Aorta (tissue), 5 donors: ENCODE measurements at regions not wholly inside any gene's neighbourhood (a gene's known extent, or its start where the extent isn't known, plus 50 kb on each side); places are given as distances from the start of the nearest gene placed in this dataset.
A peak's percentile ranks its signal among the peaks of the same experiment; 100 is the strongest.

ENCODE experiments used
- ATAC-seq: fragments of 200-7000 bp; cut with Tn5 transposase; one replicate; pipeline ENCODE4 v1.9.1; 2022; ENCODE audit warnings: moderate library complexity; ENCODE audit not compliant: low FRiP score
- DNase-seq, 2 donors: peaks; one replicate each; pipeline ENCODE4 v3.0.0-alpha.2; 2020
- H3K27ac ChIP-seq, 2 donors: one replicate each; pipeline ENCODE4 v1.5.1; 2013; ENCODE audit warnings: low read length in 2 of 2, mild to moderate bottlenecking in 2 of 2, moderate library complexity in 2 of 2, control low read depth in 1 of 2, inconsistent platforms in 1 of 2, low read depth in 1 of 2
- H3K27me3 ChIP-seq, 2 donors: one replicate each; pipeline ENCODE4 v1.6.1; 2013; ENCODE audit warnings: control low read depth in 1 of 2, low read length in 1 of 2, mild to moderate bottlenecking in 1 of 2, moderate library complexity in 1 of 2; ENCODE audit not compliant: insufficient read depth in 2 of 2, control insufficient read depth in 1 of 2
- H3K36me3 ChIP-seq, 2 donors: one replicate each; pipeline ENCODE4 v1.6.1; 2013; ENCODE audit warnings: control low read depth in 1 of 2, low read length in 1 of 2, mild to moderate bottlenecking in 1 of 2; ENCODE audit not compliant: insufficient read depth in 2 of 2, control insufficient read depth in 1 of 2
- H3K4me1 ChIP-seq, 2 donors: one replicate each; pipeline ENCODE4 v1.6.1; 2013; ENCODE audit warnings: low read length in 2 of 2, control low read depth in 1 of 2, mild to moderate bottlenecking in 1 of 2, moderate library complexity in 1 of 2; ENCODE audit not compliant: insufficient read depth in 2 of 2, control insufficient read depth in 1 of 2
- H3K4me3 ChIP-seq, 2 donors: one replicate each; pipeline ENCODE4 v1.5.1; 2013; ENCODE audit warnings: low read length in 2 of 2, control low read depth in 1 of 2, mild to moderate bottlenecking in 1 of 2
- H3K9me3 ChIP-seq: one replicate; pipeline ENCODE4 v1.6.1; 2013; ENCODE audit warnings: mild to moderate bottlenecking, low read length; ENCODE audit not compliant: control insufficient read depth
- WGBS, 2 donors: extraction: QIAGEN DNeasy Blood & Tissue Kit; methylation state at CpG; one replicate each; pipeline ENCODE4 v1.1.7; 2013; 5-methylcytosine and 5-hydroxymethylcytosine counted together
- intact Hi-C, 2 donors: fragments of 100-400 bp; cut with DNase I; formaldehyde crosslinking; loops; one replicate each; pipeline versions ENCODE4 v1.14.2 to v1.15.0; 2022
- donor health status: healthy with polysubstance abuse.
- donor health status: Bipolar disorder and iron deficiency.
- donor health status: DM: no; HTN: no; CAD: no.
- donor health status: DM: no; HTN: no; CAD: no.
- donor health status: DM: yes; HTN: yes; CAD: no.

- WGBS, 2 donors, result 37 to 57% methylated on average over 1 of the region's 1 CpG
- Histone ChIP-seq H3K4me1 (no peaks in the 10 kb centered on the region), H3K27ac (no peak overlapping the region), H3K9me3 (no peaks in the 10 kb centered on the region), H3K27me3 (no peaks in the 10 kb centered on the region), H3K4me3 (no peak overlapping the region), H3K36me3 (no peaks in the 10 kb centered on the region)
- DNase-seq, result no peak
- no peak for ATAC-seq
- intact Hi-C loops, result no loop called here
Observed at GRCh38 chr2:83784947-83785346, 674.1 kb downstream of the SUCLG1 start.

DNA sequence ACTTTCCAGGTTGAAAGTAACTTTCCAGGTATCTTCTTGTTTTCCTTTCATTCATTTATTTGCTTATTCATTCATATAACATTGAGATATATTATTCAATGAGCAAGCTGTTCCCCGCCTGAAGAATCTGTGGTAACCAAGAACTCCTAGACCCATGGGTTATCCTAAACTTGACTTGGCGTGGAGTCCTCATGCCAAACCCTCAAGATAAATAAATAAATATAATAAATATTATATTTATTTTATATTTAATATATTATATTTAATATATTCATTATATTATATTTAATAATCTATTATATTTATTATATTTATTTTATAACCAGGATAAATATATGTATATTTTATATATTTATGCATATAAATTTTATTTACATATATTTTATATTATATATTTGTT is 674.8 kb downstream of the SUCLG1 start:
- intact Hi-C loops, result no loop called here
- no peaks in the 10 kb centered on the region for H3K36me3 ChIP-seq
- no peaks in the 10 kb centered on the region for H3K9me3 ChIP-seq
- H3K4me1 ChIP-seq, result no peaks in the 10 kb centered on the region
- no peak overlapping the region for H3K27ac ChIP-seq
- DNase-seq (no peak), ATAC-seq (no peak)
- no peaks in the 10 kb centered on the region for H3K27me3 ChIP-seq
- no peak overlapping the region for H3K4me3 ChIP-seq
- WGBS, 2 donors, result 85 to 86% methylated on average over 2 of the region's 2 CpGs

DNA sequence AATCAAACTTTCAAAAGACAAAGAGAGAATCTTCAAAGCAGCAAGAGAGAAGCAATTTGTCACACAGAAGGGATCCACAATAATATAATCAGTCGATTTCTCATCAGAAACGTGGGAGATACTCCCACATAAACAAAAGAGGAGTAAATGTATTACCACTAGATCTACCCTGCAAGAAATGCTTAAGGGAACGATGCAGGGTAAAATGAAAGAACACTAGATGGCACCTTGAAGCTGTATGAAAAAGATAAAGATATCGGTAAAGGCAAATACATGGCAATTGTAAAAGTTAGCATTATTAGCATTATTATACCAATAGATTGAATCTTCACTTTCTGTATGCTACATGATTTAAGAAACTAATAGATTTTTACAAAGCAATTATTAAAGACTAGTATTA is 677.0 kb downstream of the SUCLG1 start:
- Histone ChIP-seq H3K9me3 (no peaks in the 10 kb centered on the region), H3K27me3 (no peaks in the 10 kb centered on the region), H3K4me1 (no peaks in the 10 kb centered on the region), H3K4me3 (no peak overlapping the region), H3K36me3 (no peaks in the 10 kb centered on the region), H3K27ac (no peak overlapping the region)
- 63 to 65% methylated on average over 4 of the region's 4 CpGs for WGBS, 2 donors
- ATAC-seq (no peak), DNase-seq (no peak)
- intact Hi-C loops, result no loop called here

DNA sequence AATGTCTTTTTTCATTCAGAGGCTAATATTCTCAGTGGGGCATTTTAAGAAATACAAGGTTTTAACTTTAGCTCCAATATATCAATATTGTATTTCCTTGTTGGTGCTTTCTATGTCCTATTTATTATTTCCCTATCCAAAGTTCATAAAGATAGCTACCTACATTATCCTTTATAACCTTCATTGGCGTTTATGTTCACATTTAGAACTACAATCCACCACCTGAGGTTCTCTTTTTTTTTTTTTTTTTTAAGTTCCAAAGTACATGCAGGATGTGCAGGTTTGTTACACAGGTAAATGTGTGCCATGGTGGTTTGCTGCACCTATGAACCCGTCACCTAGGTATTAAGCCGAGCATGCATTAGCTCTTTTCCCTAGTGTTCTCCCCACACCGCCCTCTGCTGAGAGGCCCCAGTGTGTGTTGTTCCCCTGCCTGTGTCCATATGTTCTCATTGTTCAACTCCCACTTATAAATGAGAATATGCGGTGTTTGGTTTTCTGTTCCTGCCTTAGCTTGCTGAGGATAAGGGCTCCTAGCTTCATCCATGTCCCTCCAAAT is 694.6 kb downstream of the SUCLG1 start:
- Histone ChIP-seq H3K27me3 (no peaks in the 10 kb centered on the region), H3K36me3 (no peaks in the 10 kb centered on the region), H3K4me1 (no peaks in the 10 kb centered on the region), H3K27ac (no peak overlapping the region), H3K9me3 (peaks cover 2% of the 10 kb centered on the region), H3K4me3 (no peak overlapping the region)
- ATAC-seq (no peak), DNase-seq (no peak)
- 80% methylated on average over 5 of the region's 5 CpGs for WGBS, 2 donors
- intact Hi-C loops, result no loop called here

DNA sequence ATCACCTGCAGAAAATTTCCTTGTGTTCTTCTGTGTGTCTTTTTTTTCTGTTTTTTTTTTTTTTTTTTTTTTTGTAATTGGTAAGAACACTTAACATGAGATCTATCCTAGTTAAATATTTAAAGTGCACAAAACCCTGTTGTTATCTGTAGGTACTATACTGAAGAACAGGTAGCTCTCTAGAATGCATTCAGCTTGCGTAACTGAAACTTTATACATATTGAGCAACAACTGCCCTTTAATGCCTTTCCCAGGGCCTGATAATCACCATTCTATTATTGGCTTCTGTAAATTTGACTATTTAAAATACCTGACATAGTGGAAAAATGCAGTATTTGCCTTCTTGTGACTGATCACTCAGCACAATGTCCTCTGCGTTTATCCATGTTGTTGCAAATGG is 701.8 kb downstream of the SUCLG1 start:
- Histone ChIP-seq H3K4me3 (no peak overlapping the region), H3K27ac (no peak overlapping the region), H3K9me3 (peaks cover 2% of the 10 kb centered on the region), H3K4me1 (no peaks in the 10 kb centered on the region), H3K36me3 (no peaks in the 10 kb centered on the region), H3K27me3 (no peaks in the 10 kb centered on the region)
- 87 to 89% methylated on average over 2 of the region's 2 CpGs for WGBS, 2 donors
- ATAC-seq (no peak), DNase-seq (no peak)
- intact Hi-C loops, result no loop called here

- Histone ChIP-seq H3K4me3 (no peak overlapping the region), H3K36me3 (no peaks in the 10 kb centered on the region), H3K9me3 (peaks cover under 1% of the 10 kb centered on the region), H3K4me1 (no peaks in the 10 kb centered on the region), H3K27ac (no peak overlapping the region), H3K27me3 (no peaks in the 10 kb centered on the region)
- 78 to 82% methylated on average over 1 of the region's 1 CpG for WGBS, 2 donors
- intact Hi-C loops, result no loop called here
- no peak for DNase-seq
- ATAC-seq, result no peak
Observed at GRCh38 chr2:83756219-83756618, 702.9 kb downstream of the SUCLG1 start.

DNA sequence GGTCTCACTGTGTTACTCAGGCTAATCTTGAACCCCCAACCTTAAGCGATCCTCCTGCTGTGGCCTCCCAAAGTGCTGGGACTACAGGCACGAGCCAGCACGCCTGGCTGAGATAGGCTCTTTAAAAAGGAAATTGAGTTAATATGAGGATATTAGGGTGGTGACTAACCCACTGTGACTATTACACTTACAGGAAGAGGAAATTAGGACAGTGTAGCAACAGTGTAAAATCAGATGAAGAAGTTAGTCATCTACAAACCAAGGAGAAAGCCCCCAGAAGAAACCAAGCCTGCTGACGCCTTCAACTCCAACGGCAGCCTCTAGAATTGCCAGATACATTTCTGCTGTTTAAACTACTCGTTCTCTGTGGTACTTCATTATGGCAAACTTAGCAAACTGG is 711.9 kb downstream of the SUCLG1 start:
- Histone ChIP-seq H3K9me3 (peaks cover 2% of the 10 kb centered on the region), H3K4me3 (no peak overlapping the region), H3K4me1 (no peaks in the 10 kb centered on the region), H3K36me3 (no peaks in the 10 kb centered on the region), H3K27ac (no peak overlapping the region), H3K27me3 (no peaks in the 10 kb centered on the region)
- intact Hi-C loops, result no loop called here
- ATAC-seq (no peak), DNase-seq (no peak)
- WGBS, 2 donors, result 84 to 87% methylated on average over 6 of the region's 6 CpGs

DNA sequence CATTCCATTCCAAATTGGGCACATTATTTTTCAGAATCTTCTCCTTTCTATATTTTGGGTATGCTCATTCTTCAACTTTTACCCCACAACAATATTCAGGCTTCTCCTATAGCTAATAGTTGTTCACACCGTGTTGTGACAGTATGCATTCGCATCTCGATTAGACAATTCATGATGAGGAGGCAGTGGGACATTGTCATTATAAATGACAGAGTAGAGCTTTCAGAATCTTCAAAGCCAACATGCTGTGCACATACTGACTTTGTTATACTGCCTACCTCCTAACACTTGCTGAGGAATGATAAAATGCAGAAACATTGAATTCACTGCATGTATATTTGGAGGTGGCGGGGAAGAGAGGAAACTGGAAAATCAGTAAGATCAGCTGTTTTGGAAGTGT is 714.2 kb downstream of the SUCLG1 start:
- H3K36me3 ChIP-seq, result no peaks in the 10 kb centered on the region
- H3K4me3 ChIP-seq, result no peak overlapping the region
- peaks cover 2% of the 10 kb centered on the region for H3K9me3 ChIP-seq
- intact Hi-C loops, result no loop called here
- H3K27me3 ChIP-seq, result no peaks in the 10 kb centered on the region
- DNase-seq, result no peak
- no peak overlapping the region for H3K27ac ChIP-seq
- no peaks in the 10 kb centered on the region for H3K4me1 ChIP-seq
- 73 to 80% methylated on average over 4 of the region's 4 CpGs for WGBS, 2 donors
- ATAC-seq, result no peak

- 4% methylated on average over 2 of the region's 2 CpGs for WGBS, 2 donors
- Histone ChIP-seq H3K36me3 (no peaks in the 10 kb centered on the region), H3K27ac (no peak overlapping the region), H3K27me3 (no peaks in the 10 kb centered on the region), H3K4me1 (no peaks in the 10 kb centered on the region), H3K4me3 (no peak overlapping the region), H3K9me3 (peaks cover 2% of the 10 kb centered on the region)
- intact Hi-C loops, result no loop called here
- ATAC-seq (peak; percentile 54), DNase-seq (no peak)
Observed at GRCh38 chr2:83742117-83742782, 716.8 kb downstream of the SUCLG1 start.
